ENCODE measurements at regions not wholly inside any gene's neighbourhood (a gene's known extent, or its start where the extent isn't known, plus 50 kb on each side); places are given as distances from the start of the nearest gene placed in this dataset.

DNA sequence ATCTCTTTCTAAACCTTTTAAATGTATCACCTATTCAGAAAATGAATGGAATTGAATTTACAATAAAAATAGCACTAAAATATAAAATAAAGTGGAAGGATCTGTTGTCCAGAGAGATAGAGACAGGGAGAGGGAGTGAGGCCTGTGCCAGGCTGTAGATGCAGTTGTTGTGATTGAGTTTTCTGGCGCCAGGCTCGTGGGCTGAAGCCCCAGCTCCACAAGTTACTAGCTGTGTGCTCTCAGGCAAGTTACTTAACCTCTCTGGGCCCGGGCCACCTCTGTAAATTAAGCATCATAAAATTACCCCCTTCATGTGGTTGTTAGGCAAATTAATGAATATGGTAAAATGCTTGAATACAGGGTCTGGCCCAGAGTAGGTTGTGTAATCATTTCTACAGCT is 52.3 kb upstream of the USP29 start:
- TF ChIP-seq, protein P1, sequence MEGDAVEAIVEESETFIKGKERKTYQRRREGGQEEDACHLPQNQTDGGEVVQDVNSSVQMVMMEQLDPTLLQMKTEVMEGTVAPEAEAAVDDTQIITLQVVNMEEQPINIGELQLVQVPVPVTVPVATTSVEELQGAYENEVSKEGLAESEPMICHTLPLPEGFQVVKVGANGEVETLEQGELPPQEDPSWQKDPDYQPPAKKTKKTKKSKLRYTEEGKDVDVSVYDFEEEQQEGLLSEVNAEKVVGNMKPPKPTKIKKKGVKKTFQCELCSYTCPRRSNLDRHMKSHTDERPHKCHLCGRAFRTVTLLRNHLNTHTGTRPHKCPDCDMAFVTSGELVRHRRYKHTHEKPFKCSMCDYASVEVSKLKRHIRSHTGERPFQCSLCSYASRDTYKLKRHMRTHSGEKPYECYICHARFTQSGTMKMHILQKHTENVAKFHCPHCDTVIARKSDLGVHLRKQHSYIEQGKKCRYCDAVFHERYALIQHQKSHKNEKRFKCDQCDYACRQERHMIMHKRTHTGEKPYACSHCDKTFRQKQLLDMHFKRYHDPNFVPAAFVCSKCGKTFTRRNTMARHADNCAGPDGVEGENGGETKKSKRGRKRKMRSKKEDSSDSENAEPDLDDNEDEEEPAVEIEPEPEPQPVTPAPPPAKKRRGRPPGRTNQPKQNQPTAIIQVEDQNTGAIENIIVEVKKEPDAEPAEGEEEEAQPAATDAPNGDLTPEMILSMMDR (IDR thresholded peaks at IDR 0.05) = no peak
- TF ChIP-seq POLR2A (IDR thresholded peaks at IDR 0.05) (no peak), POLR2AphosphoS5 (IDR thresholded peaks at IDR 0.05) (no peak)

All from breast epithelium (tissue), 3 donors.